ENCODE measurements at regions not wholly inside any gene's neighbourhood (a gene's known extent, or its start where the extent isn't known, plus 50 kb on each side); places are given as distances from the start of the nearest gene placed in this dataset.

DNA sequence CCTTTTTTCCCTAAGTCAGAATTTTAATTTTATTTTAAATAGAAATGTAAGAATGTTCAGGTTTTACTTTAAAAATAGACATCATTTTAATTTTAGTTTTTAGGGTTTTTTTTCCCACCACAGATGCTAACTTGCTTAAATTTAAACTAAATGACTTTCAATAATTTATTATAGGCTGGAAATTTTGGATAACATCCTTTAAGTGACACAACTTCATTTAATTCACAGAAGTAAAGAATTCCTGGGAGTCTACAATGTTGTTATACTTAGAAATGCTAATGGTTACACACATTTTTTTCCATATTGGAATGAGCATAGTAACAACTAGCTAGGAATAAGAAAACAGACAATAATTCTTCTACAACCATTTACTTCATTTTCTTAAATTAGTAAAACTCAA, 90.5 kb upstream of the PDE10A start:
- DNase-seq (ENCODE audit: low spot score) = no peak
- TF ChIP-seq, protein P1, sequence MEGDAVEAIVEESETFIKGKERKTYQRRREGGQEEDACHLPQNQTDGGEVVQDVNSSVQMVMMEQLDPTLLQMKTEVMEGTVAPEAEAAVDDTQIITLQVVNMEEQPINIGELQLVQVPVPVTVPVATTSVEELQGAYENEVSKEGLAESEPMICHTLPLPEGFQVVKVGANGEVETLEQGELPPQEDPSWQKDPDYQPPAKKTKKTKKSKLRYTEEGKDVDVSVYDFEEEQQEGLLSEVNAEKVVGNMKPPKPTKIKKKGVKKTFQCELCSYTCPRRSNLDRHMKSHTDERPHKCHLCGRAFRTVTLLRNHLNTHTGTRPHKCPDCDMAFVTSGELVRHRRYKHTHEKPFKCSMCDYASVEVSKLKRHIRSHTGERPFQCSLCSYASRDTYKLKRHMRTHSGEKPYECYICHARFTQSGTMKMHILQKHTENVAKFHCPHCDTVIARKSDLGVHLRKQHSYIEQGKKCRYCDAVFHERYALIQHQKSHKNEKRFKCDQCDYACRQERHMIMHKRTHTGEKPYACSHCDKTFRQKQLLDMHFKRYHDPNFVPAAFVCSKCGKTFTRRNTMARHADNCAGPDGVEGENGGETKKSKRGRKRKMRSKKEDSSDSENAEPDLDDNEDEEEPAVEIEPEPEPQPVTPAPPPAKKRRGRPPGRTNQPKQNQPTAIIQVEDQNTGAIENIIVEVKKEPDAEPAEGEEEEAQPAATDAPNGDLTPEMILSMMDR (IDR thresholded peaks at IDR 0.05; ENCODE audit: extremely low read depth, missing control alignments) = no peak

DNA sequence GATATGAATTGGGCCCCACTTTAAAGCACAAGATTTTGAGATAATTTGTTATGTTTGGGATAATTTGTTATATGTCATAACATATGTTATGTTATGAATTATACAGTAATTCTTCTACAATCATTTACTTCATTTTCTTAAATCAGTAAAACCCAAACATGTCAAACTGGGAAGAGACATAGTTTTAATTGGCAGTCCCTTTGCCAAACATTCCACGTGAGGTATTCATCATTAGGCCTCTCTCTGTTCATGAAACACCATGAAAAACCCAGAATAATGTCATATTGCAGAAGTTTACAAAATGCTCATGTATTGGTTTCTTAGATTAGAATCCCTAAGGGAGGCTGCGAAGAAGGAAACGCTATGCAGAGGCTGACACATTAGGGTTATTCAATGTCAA, 89.4 kb upstream of the PDE10A start:
- DNase-seq (ENCODE audit: low spot score) = no peak

DNA sequence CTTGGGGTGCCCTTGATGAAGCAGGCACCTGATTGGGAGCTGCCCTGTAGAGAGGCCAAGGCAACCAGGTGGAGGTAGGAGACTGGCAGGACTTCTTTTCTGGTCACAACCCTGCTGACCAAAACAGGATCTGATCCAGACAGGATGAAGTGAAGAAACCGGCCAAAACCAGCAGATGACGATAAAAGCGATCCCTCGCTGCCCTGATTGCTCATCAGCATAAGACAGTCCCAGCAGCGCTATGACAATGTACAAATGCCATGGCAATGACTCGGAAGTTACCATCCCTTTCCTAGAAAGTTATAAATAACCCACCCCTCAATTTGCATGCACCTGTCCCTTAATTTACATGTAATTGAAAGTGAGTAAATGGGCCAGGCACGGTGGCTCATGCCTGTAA, 88.4 kb upstream of the PDE10A start:
- no peak for DNase-seq (ENCODE audit: low spot score)
- TF ChIP-seq, protein P1 (IDR thresholded peaks at IDR 0.05; ENCODE audit: extremely low read depth, missing control alignments) = no peak

More for the DNA sequence above, 89.4 kb upstream of the PDE10A start:
- TF ChIP-seq, protein P1 (IDR thresholded peaks at IDR 0.05; ENCODE audit: extremely low read depth, missing control alignments) = no peak

DNA sequence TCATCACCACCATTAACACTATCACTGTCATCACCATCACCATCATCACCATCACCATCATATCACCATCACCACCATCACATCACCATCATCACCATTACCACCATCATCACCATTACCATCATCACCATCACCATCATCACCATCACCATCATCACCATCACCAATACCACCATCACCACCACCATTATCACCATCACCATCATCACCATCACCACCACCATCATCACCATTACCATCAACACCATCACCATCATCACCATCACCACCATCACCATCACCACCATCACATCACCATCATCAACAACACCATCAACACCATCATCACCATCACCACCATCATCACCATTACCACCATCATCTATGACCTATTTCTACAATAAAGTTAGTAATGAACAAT, 86.1 kb upstream of the PDE10A start:
- DNase-seq (ENCODE audit: low spot score) = no peak
- TF ChIP-seq, protein P1 (IDR thresholded peaks at IDR 0.05; ENCODE audit: extremely low read depth, missing control alignments) = no peak

DNA sequence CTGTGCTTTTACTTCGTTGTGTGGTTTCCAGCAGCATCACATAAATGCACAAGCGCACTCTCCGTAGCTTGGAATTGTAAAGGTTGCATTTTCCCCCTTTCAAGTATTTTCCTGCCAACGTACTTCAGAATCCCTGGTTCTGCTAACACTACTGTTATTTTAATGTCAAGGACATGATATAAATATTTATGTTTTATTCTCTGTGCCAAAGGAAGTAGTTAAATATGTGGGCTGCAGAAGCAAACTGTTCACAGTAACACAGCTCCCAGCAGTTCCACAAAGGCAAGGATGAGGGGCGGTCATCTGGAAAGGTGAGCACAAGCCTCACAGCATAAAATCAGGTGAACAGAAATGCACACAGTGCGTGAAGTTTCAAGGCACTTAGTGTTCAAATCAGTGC, 85.3 kb upstream of the PDE10A start:
- TF ChIP-seq, protein P1 (IDR thresholded peaks at IDR 0.05; ENCODE audit: extremely low read depth, missing control alignments) = no peak
- DNase-seq (ENCODE audit: low spot score) = no peak

DNA sequence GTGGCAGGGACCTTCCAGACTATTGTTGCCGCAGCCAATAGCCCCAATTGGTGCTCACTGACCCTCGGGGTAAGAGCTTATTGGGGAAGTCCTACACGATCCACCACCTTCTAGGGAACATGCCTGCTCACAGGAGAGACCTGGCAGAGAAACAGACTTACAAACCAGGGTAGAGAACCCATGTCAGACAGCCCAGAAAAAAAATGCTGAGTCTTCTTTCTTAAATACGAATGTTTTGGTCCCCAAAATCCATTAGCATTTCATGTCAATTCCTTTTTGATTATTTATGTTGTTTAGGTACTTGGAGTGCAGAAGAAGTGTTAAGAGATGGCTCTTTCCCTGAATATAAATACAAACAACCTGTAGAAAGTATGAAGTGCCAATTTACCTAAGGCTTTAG, 84.9 kb upstream of the PDE10A start:
- TF ChIP-seq, protein P1 (IDR thresholded peaks at IDR 0.05; ENCODE audit: extremely low read depth, missing control alignments) = no peak
- no peak for DNase-seq (ENCODE audit: low spot score)

DNA sequence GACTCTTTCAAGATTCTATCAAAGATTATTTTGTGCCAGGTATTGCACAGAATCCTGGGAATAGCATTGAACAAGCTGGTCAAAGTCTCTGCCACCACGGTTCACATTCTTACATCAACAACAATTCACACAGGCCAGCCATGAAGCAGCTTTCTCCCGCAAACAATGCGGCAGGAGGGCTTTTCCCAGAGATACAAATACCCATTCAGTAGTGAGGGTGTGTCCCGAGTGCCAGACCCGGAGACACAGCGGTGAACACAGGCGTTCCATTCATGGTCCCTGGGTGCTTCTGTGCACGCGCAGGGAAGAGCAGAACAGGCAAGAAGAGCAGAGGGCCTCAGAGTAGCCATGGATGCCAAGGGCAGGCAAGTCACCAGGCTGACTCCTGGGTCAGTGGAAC, 83.3 kb upstream of the PDE10A start:
- DNase-seq (ENCODE audit: low spot score) = no peak
- TF ChIP-seq, protein P1 (IDR thresholded peaks at IDR 0.05; ENCODE audit: extremely low read depth, missing control alignments) = no peak

All from GM20000 (cell line).